ENCODE measurements at regions not wholly inside any gene's neighbourhood (a gene's known extent, or its start where the extent isn't known, plus 50 kb on each side); places are given as distances from the start of the nearest gene placed in this dataset.

- peak; percentile 66 for DNase-seq
Observed at GRCh38 chr6:40791004-40791403, 203.8 kb upstream of the LRFN2 start.

GRCh38 chr6:40788661-40789655 lies 201.8 kb upstream of the LRFN2 start:
- peak; percentile 89 for DNase-seq

GRCh38 chr6:40782355-40782754 lies 195.2 kb upstream of the LRFN2 start:
- no peak for DNase-seq

GRCh38 chr6:40780637-40781036 lies 193.5 kb upstream of the LRFN2 start:
- DNase-seq: no peak

GRCh38 chr6:40779409-40779808 lies 192.2 kb upstream of the LRFN2 start:
- no peak for DNase-seq

GRCh38 chr6:40778918-40779317 lies 191.8 kb upstream of the LRFN2 start:
- no peak for DNase-seq

- no peak for DNase-seq
Observed at GRCh38 chr6:40778196-40778595, 191.0 kb upstream of the LRFN2 start.

GRCh38 chr6:40774932-40775331 lies 187.8 kb upstream of the LRFN2 start:
- peak; percentile 20 for DNase-seq

GRCh38 chr6:40770794-40771193 lies 183.6 kb upstream of the LRFN2 start:
- DNase-seq: no peak

GRCh38 chr6:40764726-40765125 lies 177.6 kb upstream of the LRFN2 start:
- peak; percentile 15 for DNase-seq

GRCh38 chr6:40762981-40763380 lies 175.8 kb upstream of the LRFN2 start:
- DNase-seq: no peak

- peak; percentile 89 for DNase-seq
Observed at GRCh38 chr6:40760887-40761286, 173.7 kb upstream of the LRFN2 start.

- DNase-seq: no peak
Observed at GRCh38 chr6:40759838-40760237, 172.7 kb upstream of the LRFN2 start.

GRCh38 chr6:40759264-40759663 lies 172.1 kb upstream of the LRFN2 start:
- no peak for DNase-seq

GRCh38 chr6:40755749-40756452 lies 168.7 kb upstream of the LRFN2 start:
- peak; percentile 84 for DNase-seq

- DNase-seq: peak; percentile 68
Observed at GRCh38 chr6:40755046-40755681, 168.0 kb upstream of the LRFN2 start.

GRCh38 chr6:40754461-40755045 lies 167.4 kb upstream of the LRFN2 start:
- peak; percentile 39 for DNase-seq

- DNase-seq: no peak
Observed at GRCh38 chr6:40753675-40754448, 166.7 kb upstream of the LRFN2 start.

- DNase-seq: no peak
Observed at GRCh38 chr6:40753048-40753447, 165.9 kb upstream of the LRFN2 start.

GRCh38 chr6:40744835-40745234 lies 157.7 kb upstream of the LRFN2 start:
- no peak for DNase-seq

GRCh38 chr6:40743690-40744446 lies 156.7 kb upstream of the LRFN2 start:
- no peak for DNase-seq

Measured in NCI-H82 (cell line).